B cell (primary cell): ENCODE measurements at regions not wholly inside any gene's neighbourhood (a gene's known extent, or its start where the extent isn't known, plus 50 kb on each side); places are given as distances from the start of the nearest gene placed in this dataset.

ENCODE experiments used
- ATAC-seq: fragments of 200-7000 bp; cut with Tn5 transposase; one replicate; pipeline ENCODE4 v1.10.0; 2021; ENCODE audit warnings: low read depth, mild to moderate bottlenecking, moderate number of reproducible peaks, moderate library complexity
- CTCF ChIA-PET: fragments of 350-600 bp; sonication (Branson Sonifier 250); formaldehyde crosslinking; loops from one replicate; lab custom pipeline; 2021; ENCODE audit warnings: antibody characterized with exemption, inconsistent platforms; lab: Charles Lee
- POLR2A ChIA-PET: fragments of 350-600 bp; sonication (Branson Sonifier 250); formaldehyde crosslinking; loops from one replicate; lab custom pipeline; 2021; ENCODE audit warnings: antibody characterized with exemption; lab: Charles Lee
- DNase-seq: peaks from one replicate; pipeline ENCODE4 v3.0.0; 2013
- H2AFZ ChIP-seq: 2 replicates; pipeline ENCODE4 v1.6.1; 2012; ENCODE audit warnings: mild to moderate bottlenecking, low read depth, low read length; ENCODE audit not compliant: insufficient read depth, poor library complexity, severe bottlenecking
- H3K27ac ChIP-seq, 2 donors: 1 replicate in 1 of 2; 2 replicates in 1 of 2; pipeline ENCODE4 v1.5.1; 2012 to 2013; ENCODE audit warnings: low read length in 2 of 2, mild to moderate bottlenecking in 2 of 2, moderate library complexity in 1 of 2
- H3K27me3 ChIP-seq, 4 experiments: fragments of 200-600 bp in 1 of 4; sonication (generic) in 1 of 4; replicated peaks in 1 of 4; 1 replicate in 2 of 4; 2 replicates in 2 of 4; pipeline versions ENCODE4 v1.6.1 to v1.7.0; 2013 to 2016; ENCODE audit warnings: low read length in 3 of 4, mild to moderate bottlenecking in 2 of 4, mixed read lengths in 1 of 4, moderate library complexity in 1 of 4; ENCODE audit not compliant: insufficient read depth in 4 of 4, control insufficient read depth in 3 of 4; ENCODE audit errors: control extremely low read depth in 1 of 4
- H3K36me3 ChIP-seq, 2 experiments: replicated peaks in 1 of 2; 1 replicate in 1 of 2; 2 replicates in 1 of 2; pipeline versions ENCODE4 v1.6.1 to v1.7.1; 2013; ENCODE audit warnings: low read length in 1 of 2; ENCODE audit not compliant: insufficient read depth in 2 of 2, control insufficient read depth in 1 of 2; ENCODE audit errors: control extremely low read depth in 1 of 2, extremely low read depth in 1 of 2
- H3K4me1 ChIP-seq, 2 donors: fragments of 200-600 bp in 1 of 2; sonication (generic) in 1 of 2; 1 replicate in 1 of 2; 2 replicates in 1 of 2; pipeline versions ENCODE4 v1.5.1 to v1.6.1; 2013 to 2017; ENCODE audit warnings: low read length in 2 of 2; ENCODE audit not compliant: control insufficient read depth in 2 of 2, insufficient read depth in 2 of 2
- H3K4me2 ChIP-seq: replicated peaks from 2 replicates; pipeline ENCODE3; 2012; ENCODE audit warnings: mild to moderate bottlenecking, low read depth, low read length; ENCODE audit not compliant: poor library complexity, severe bottlenecking
- H3K4me3 ChIP-seq, 5 experiments: fragments of 200-600 bp in 1 of 5; sonication (generic) in 1 of 5; 1 replicate in 3 of 5; 2 replicates in 2 of 5; pipeline versions ENCODE4 v1.5.1 to v1.7.0; 2011 to 2016; ENCODE audit warnings: low read length in 4 of 5, mild to moderate bottlenecking in 4 of 5, low read depth in 2 of 5, control low read depth in 1 of 5, moderate library complexity in 1 of 5; ENCODE audit not compliant: insufficient read depth in 1 of 5; ENCODE audit errors: control extremely low read depth in 1 of 5, extremely low read depth in 1 of 5
- H3K79me2 ChIP-seq: fragments of 200-600 bp; sonication (generic); one replicate; pipeline ENCODE4 v1.6.0; 2016; ENCODE audit warnings: low read length; ENCODE audit not compliant: control insufficient read depth, insufficient read depth
- H3K9ac ChIP-seq: fragments of 200-600 bp; sonication (generic); 2 replicates; pipeline ENCODE4 v1.6.1; 2017; ENCODE audit warnings: mild to moderate bottlenecking, low read length, moderate library complexity
- H3K9me3 ChIP-seq, 3 donors: one replicate each; pipeline versions ENCODE4 v1.6.1 to v1.7.1; 2013; ENCODE audit warnings: low read length in 2 of 3; ENCODE audit not compliant: control insufficient read depth in 2 of 3, insufficient read depth in 1 of 3; ENCODE audit errors: control extremely low read depth in 1 of 3
- H4K20me1 ChIP-seq: 2 replicates; pipeline ENCODE4 v1.6.0; 2012; ENCODE audit warnings: mild to moderate bottlenecking, low read length; ENCODE audit not compliant: insufficient read depth, control insufficient read depth, poor library complexity, severe bottlenecking
- H3K27ac Mint-ChIP-seq: one replicate; pipeline ENCODE4 v1.8.0; 2021; ENCODE audit warnings: mixed read lengths
- H3K27me3 Mint-ChIP-seq: one replicate; pipeline ENCODE4 v1.8.0; 2021; ENCODE audit warnings: mixed read lengths
- H3K4me1 Mint-ChIP-seq: one replicate; pipeline ENCODE4 v1.8.0; 2021; ENCODE audit warnings: mixed read lengths
- H3K4me3 Mint-ChIP-seq: one replicate; pipeline ENCODE4 v1.8.0; 2021; ENCODE audit warnings: mixed read lengths
- H3K9me3 Mint-ChIP-seq: one replicate; pipeline ENCODE4 v1.8.0; 2022; ENCODE audit warnings: mixed read lengths; ENCODE audit not compliant: insufficient read depth
- EZH2 ChIP-seq: IDR thresholded peaks from 2 replicates; pipeline ENCODE4 v1.6.1; 2012; ENCODE audit warnings: borderline replicate concordance, low read depth, mild to moderate bottlenecking, moderate library complexity, low read length; ENCODE audit not compliant: insufficient read depth, poor library complexity, severe bottlenecking
- WGBS: methylation state at CpG from one replicate; pipeline ENCODE4 v1.1.5; 2013; ENCODE audit warnings: missing lambda C conversion rate; ENCODE audit not compliant: insufficient coverage; 5-methylcytosine and 5-hydroxymethylcytosine counted together
- intact Hi-C: fragments of 100-400 bp; cut with micrococcal nuclease; formaldehyde crosslinking; loops from one replicate; pipeline ENCODE4 v1.10.0; 2022
- TF ChIP-seq, protein P1 (sequence below): fragments of 200-600 bp; IDR thresholded peaks from one replicate; pipeline ENCODE4 v1.8.0; 2022; ENCODE audit warnings: antibody characterized with exemption, mild to moderate bottlenecking

DNA sequence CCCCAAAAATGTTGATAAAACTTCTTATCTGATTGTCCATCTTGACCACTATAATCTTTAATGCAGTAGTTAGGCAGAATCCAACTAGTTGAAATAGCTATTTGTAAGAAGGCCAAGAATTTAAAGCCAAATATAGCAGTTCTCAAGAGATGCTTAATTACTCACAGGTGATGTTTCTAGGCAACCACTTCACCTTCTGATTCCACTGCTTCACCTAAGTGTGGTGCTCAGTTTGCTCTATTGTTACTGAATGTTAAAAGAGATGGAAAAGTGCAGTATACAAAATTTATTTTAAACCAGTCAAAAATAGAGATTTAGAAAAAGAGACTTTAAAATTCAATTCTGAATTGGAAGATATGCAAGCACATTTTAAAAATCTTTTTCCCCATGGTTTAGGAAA, 539.4 kb downstream of the ZNF804A start:
- ChIA-PET CTCF (interaction anchor here (1.3 kb wide), 1 partner anchor 32 kb away, joined by 3 read pairs; no protein-coding TSS in a partner anchor), POLR2A (no interaction called here)
- Histone ChIP-seq H3K9ac (no peak overlapping the region), H3K9me3 (peaks cover 0 to 12% (median 0%) of the 10 kb centered on the region in 3 donors), H3K4me1 (no peaks in the 10 kb centered on the region), H4K20me1 (no peaks in the 10 kb centered on the region), H3K79me2 (no peaks in the 10 kb centered on the region), H3K27me3 (no peaks in the 10 kb centered on the region), H3K36me3 (no peaks in the 10 kb centered on the region), H3K4me2 (no peak overlapping the region), H3K27ac (no peak overlapping the region), H2AFZ (no peak overlapping the region), H3K4me3 (no peak overlapping the region)
- intact Hi-C loops, result no loop called here
- DNase-seq (no peak), ATAC-seq (no peak)
- Mint-ChIP-seq H3K4me3 (no peak overlapping the region), H3K9me3 (peaks cover 3% of the 10 kb centered on the region), H3K27ac (no peak overlapping the region), H3K27me3 (no peaks in the 10 kb centered on the region), H3K4me1 (no peaks in the 10 kb centered on the region)
- TF ChIP-seq EZH2, result no peak
- TF ChIP-seq, protein P1, sequence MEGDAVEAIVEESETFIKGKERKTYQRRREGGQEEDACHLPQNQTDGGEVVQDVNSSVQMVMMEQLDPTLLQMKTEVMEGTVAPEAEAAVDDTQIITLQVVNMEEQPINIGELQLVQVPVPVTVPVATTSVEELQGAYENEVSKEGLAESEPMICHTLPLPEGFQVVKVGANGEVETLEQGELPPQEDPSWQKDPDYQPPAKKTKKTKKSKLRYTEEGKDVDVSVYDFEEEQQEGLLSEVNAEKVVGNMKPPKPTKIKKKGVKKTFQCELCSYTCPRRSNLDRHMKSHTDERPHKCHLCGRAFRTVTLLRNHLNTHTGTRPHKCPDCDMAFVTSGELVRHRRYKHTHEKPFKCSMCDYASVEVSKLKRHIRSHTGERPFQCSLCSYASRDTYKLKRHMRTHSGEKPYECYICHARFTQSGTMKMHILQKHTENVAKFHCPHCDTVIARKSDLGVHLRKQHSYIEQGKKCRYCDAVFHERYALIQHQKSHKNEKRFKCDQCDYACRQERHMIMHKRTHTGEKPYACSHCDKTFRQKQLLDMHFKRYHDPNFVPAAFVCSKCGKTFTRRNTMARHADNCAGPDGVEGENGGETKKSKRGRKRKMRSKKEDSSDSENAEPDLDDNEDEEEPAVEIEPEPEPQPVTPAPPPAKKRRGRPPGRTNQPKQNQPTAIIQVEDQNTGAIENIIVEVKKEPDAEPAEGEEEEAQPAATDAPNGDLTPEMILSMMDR, result no peak

DNA sequence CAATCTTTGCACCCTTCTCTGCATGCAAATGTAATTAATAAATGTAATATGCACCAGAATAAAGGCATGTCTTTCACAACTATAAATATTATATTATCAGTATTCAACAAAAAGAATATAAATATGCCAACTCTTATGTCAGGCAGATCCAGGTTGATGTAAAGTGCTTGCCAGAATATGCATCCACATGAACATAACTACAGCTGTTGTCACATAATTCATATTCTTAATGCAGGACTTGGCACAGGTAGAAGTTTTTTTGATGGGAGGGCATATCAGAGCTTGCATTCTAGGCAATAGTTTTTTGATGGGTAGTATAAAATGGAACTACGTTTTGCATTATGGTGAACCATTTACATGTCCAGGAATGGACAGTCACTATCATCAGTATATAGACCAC, 544.3 kb downstream of the ZNF804A start:
- ChIA-PET POLR2A (no interaction called here), CTCF (no interaction called here)
- Histone ChIP-seq H4K20me1 (no peaks in the 10 kb centered on the region), H3K9me3 (peaks cover 0 to 14% (median 0%) of the 10 kb centered on the region in 3 donors), H3K9ac (no peak overlapping the region), H3K4me1 (no peaks in the 10 kb centered on the region), H3K27ac (no peak overlapping the region), H3K27me3 (no peaks in the 10 kb centered on the region), H3K4me2 (no peak overlapping the region), H2AFZ (no peak overlapping the region), H3K4me3 (no peak overlapping the region), H3K79me2 (no peaks in the 10 kb centered on the region), H3K36me3 (no peaks in the 10 kb centered on the region)
- ATAC-seq (no peak), DNase-seq (no peak)
- intact Hi-C loops, result no loop called here
- TF ChIP-seq, protein P1, result no peak
- TF ChIP-seq EZH2, result no peak
- Mint-ChIP-seq H3K4me3 (no peak overlapping the region), H3K9me3 (no peaks in the 10 kb centered on the region), H3K4me1 (no peaks in the 10 kb centered on the region), H3K27ac (no peak overlapping the region), H3K27me3 (no peaks in the 10 kb centered on the region)
- WGBS, result no CpG with 5 or more reads among the region's 1 CpG
